Activated naive CD8-positive, alpha-beta T cell (primary cell): ENCODE measurements at regions not wholly inside any gene's neighbourhood (a gene's known extent, or its start where the extent isn't known, plus 50 kb on each side); places are given as distances from the start of the nearest gene placed in this dataset.

ENCODE experiments used
- H3K27ac Mint-ChIP-seq: one replicate; pipeline ENCODE4 v1.8.0; 2021; ENCODE audit warnings: mixed read lengths
- H3K27me3 Mint-ChIP-seq: one replicate; pipeline ENCODE4 v1.8.0; 2021; ENCODE audit warnings: mixed read lengths
- H3K36me3 Mint-ChIP-seq: one replicate; pipeline ENCODE4 v1.8.0; 2021; ENCODE audit warnings: mixed read lengths
- H3K4me1 Mint-ChIP-seq: one replicate; pipeline ENCODE4 v1.8.0; 2021; ENCODE audit warnings: low read depth, mixed read lengths
- H3K4me3 Mint-ChIP-seq: one replicate; pipeline ENCODE4 v1.8.0; 2021; ENCODE audit warnings: mild to moderate bottlenecking, mixed read lengths
- H3K9me3 Mint-ChIP-seq: one replicate; pipeline ENCODE4 v1.8.0; 2021; ENCODE audit warnings: low read depth, mixed read lengths

DNA sequence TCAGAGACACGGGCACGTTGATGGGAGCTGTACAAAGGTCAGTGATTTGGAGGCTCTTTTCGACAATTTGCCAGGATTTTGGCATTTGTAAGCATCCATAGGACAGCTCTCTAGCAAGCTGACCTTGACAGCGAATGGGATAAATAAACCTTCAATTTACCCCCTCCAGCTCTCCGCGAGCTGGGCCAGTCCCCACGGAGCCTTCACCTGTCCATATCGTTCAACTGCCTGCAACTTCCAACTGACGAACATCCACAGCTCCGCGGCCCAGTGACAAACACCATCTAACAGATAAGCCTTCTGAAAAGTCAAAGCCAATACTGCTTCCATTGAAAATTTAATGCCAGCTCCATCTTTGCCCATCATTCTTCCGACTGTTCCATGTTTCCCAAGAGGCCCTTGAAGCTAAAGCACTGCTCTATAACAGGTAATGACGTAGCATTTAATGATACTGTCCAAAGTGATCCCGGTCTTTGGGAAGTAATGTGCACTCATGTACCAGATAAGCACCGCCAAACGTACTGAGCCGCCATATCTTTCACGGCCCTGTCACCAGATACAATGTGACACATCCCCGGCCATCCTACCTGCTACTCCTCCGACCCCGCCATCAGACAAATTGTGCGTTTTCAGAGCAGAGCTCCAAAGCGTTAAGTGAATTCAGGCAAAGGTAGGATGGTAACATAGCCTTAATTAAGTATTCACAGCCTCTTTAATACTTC, 365.3 kb upstream of the ZNF507 start:
- no peaks in the 10 kb centered on the region for H3K27me3 Mint-ChIP-seq
- H3K4me3 Mint-ChIP-seq, result no peak overlapping the region
- no peaks in the 10 kb centered on the region for H3K9me3 Mint-ChIP-seq
- H3K4me1 Mint-ChIP-seq, result no peaks in the 10 kb centered on the region
- no peaks in the 10 kb centered on the region for H3K36me3 Mint-ChIP-seq
- H3K27ac Mint-ChIP-seq, result no peak overlapping the region

- Mint-ChIP-seq H3K9me3 (no peaks in the 10 kb centered on the region), H3K4me3 (no peak overlapping the region), H3K27ac (no peak overlapping the region), H3K4me1 (no peaks in the 10 kb centered on the region), H3K27me3 (no peaks in the 10 kb centered on the region), H3K36me3 (no peaks in the 10 kb centered on the region)
Measured at GRCh38 chr19:31980796-31981195, 364.6 kb upstream of the ZNF507 start.

- no peaks in the 10 kb centered on the region for H3K4me1 Mint-ChIP-seq
- H3K27ac Mint-ChIP-seq, result no peak overlapping the region
- H3K4me3 Mint-ChIP-seq, result no peak overlapping the region
- H3K36me3 Mint-ChIP-seq, result no peaks in the 10 kb centered on the region
- no peaks in the 10 kb centered on the region for H3K27me3 Mint-ChIP-seq
- no peaks in the 10 kb centered on the region for H3K9me3 Mint-ChIP-seq
Measured at GRCh38 chr19:31981545-31981944, 363.9 kb upstream of the ZNF507 start.

DNA sequence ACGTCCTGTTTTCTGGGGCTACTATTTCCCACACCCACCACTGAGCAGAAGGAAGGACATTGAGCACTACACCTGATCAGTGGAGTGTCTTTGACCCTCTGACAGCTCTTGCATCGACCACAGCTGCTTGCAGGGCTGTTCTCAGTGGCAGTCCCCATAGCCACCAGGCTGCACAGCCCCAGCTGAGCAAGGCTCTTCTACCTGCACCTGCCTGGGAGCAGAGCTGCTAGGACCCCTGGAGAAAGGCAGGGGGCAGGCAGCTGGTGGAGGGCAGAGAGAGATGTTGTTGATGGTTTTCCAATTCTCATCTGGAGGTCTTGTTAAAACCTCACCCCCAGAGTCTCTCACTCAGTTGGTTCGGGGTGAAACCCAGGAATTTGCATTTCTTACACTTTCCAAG, 361.8 kb upstream of the ZNF507 start:
- Mint-ChIP-seq H3K4me3 (no peak overlapping the region), H3K36me3 (no peaks in the 10 kb centered on the region), H3K27me3 (peaks cover 2% of the 10 kb centered on the region), H3K27ac (no peak overlapping the region), H3K9me3 (no peaks in the 10 kb centered on the region), H3K4me1 (no peaks in the 10 kb centered on the region)

DNA sequence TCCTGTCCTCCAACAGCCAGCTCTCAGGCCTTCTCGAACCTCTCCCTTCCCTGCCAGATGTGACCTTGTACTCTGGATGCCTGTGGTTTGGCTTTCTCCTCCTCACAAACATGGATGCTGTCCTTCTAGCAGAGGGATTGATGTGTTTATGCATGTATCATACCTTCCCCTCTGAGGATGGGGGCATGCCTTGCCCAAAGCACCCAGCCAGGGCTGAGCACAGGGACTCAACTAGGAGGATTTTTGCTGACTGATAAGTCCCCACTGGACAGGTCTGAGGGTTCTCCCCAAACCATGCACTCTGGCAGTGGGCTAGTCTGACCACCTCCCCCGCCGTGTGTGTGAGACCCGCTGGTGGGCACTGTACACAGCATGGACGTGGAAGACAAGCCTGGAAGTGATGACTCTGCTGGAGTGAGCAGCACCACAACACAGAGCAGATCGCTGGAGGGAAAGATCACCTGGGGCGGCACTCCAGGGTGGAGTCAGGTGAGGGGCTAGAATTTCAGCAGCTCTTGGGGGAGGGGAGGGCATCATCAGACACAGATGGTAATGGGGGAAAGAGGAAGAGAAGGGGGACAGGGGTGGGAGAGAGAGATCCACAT, 360.3 kb upstream of the ZNF507 start:
- no peaks in the 10 kb centered on the region for H3K9me3 Mint-ChIP-seq
- peaks cover 2% of the 10 kb centered on the region for H3K27me3 Mint-ChIP-seq

GRCh38 chr19:31986951-31987350, 358.5 kb upstream of the ZNF507 start:
- no peaks in the 10 kb centered on the region for H3K36me3 Mint-ChIP-seq
- H3K27ac Mint-ChIP-seq, result no peak overlapping the region
- no peak overlapping the region for H3K4me3 Mint-ChIP-seq
- no peaks in the 10 kb centered on the region for H3K9me3 Mint-ChIP-seq
- H3K4me1 Mint-ChIP-seq, result no peaks in the 10 kb centered on the region
- H3K27me3 Mint-ChIP-seq, result peaks cover 2% of the 10 kb centered on the region

More for the DNA sequence above, 360.3 kb upstream of the ZNF507 start:
- H3K4me1 Mint-ChIP-seq, result no peaks in the 10 kb centered on the region
- H3K36me3 Mint-ChIP-seq, result no peaks in the 10 kb centered on the region
- no peak overlapping the region for H3K4me3 Mint-ChIP-seq
- no peak overlapping the region for H3K27ac Mint-ChIP-seq

DNA sequence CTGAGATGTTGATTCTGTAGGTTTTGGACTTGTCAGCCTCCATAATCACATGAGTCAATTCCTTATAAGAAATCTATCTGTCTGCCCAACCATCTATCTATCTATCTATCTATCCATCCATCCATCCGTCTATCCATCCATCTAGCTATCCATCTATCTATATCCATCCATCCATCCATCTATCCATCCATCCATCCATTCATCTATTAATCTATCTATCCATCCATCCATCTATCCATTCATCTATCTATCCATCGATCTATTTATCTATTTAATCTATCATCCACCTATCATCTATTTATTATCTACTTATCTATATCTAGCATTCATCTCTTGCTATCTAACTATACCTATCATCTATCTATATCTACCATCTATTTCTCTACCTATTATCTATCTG, 357.2 kb upstream of the ZNF507 start:
- peaks cover 2% of the 10 kb centered on the region for H3K27me3 Mint-ChIP-seq
- H3K4me3 Mint-ChIP-seq, result no peak overlapping the region
- no peaks in the 10 kb centered on the region for H3K36me3 Mint-ChIP-seq
- H3K27ac Mint-ChIP-seq, result no peak overlapping the region
- H3K9me3 Mint-ChIP-seq, result no peaks in the 10 kb centered on the region
- no peaks in the 10 kb centered on the region for H3K4me1 Mint-ChIP-seq

- Mint-ChIP-seq H3K36me3 (no peaks in the 10 kb centered on the region), H3K9me3 (no peaks in the 10 kb centered on the region), H3K27me3 (no peaks in the 10 kb centered on the region), H3K27ac (no peak overlapping the region), H3K4me3 (no peak overlapping the region), H3K4me1 (no peaks in the 10 kb centered on the region)
Measured at GRCh38 chr19:31991984-31992655, 353.3 kb upstream of the ZNF507 start.

DNA sequence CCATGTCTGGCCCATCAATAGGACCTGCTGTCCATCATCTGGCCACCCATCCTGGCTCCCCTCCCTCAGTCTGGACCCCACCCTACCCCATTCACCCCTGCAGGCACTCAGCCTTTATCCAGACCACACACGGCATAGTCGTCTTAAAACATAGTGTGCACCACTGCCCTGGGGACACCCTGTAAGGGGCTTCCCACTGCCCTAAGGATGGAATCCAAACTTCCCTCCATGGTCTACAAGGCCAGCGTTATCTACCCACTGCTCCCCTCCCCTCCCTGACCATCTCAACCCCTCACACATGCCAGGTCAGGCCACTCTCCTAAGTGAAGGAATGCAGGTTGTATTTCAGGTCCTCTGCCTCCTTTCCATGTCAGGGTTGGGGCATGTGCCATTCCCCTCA, 352.7 kb upstream of the ZNF507 start:
- no peaks in the 10 kb centered on the region for H3K4me1 Mint-ChIP-seq
- H3K27me3 Mint-ChIP-seq, result no peaks in the 10 kb centered on the region
- H3K36me3 Mint-ChIP-seq, result no peaks in the 10 kb centered on the region
- H3K9me3 Mint-ChIP-seq, result no peaks in the 10 kb centered on the region
- H3K27ac Mint-ChIP-seq, result no peak overlapping the region
- no peak overlapping the region for H3K4me3 Mint-ChIP-seq

GRCh38 chr19:31995546-31995945, 349.9 kb upstream of the ZNF507 start:
- H3K36me3 Mint-ChIP-seq, result no peaks in the 10 kb centered on the region
- no peaks in the 10 kb centered on the region for H3K9me3 Mint-ChIP-seq
- H3K4me1 Mint-ChIP-seq, result no peaks in the 10 kb centered on the region
- no peak overlapping the region for H3K4me3 Mint-ChIP-seq
- no peak overlapping the region for H3K27ac Mint-ChIP-seq
- H3K27me3 Mint-ChIP-seq, result no peaks in the 10 kb centered on the region

- Mint-ChIP-seq H3K36me3 (no peaks in the 10 kb centered on the region), H3K4me1 (no peaks in the 10 kb centered on the region), H3K27ac (no peak overlapping the region), H3K4me3 (no peak overlapping the region), H3K9me3 (no peaks in the 10 kb centered on the region), H3K27me3 (no peaks in the 10 kb centered on the region)
Measured at GRCh38 chr19:32010071-32010470, 335.3 kb upstream of the ZNF507 start.

GRCh38 chr19:32012206-32012605, 333.2 kb upstream of the ZNF507 start:
- Mint-ChIP-seq H3K4me3 (no peak overlapping the region), H3K4me1 (no peaks in the 10 kb centered on the region), H3K9me3 (no peaks in the 10 kb centered on the region), H3K36me3 (no peaks in the 10 kb centered on the region), H3K27ac (no peak overlapping the region), H3K27me3 (no peaks in the 10 kb centered on the region)

DNA sequence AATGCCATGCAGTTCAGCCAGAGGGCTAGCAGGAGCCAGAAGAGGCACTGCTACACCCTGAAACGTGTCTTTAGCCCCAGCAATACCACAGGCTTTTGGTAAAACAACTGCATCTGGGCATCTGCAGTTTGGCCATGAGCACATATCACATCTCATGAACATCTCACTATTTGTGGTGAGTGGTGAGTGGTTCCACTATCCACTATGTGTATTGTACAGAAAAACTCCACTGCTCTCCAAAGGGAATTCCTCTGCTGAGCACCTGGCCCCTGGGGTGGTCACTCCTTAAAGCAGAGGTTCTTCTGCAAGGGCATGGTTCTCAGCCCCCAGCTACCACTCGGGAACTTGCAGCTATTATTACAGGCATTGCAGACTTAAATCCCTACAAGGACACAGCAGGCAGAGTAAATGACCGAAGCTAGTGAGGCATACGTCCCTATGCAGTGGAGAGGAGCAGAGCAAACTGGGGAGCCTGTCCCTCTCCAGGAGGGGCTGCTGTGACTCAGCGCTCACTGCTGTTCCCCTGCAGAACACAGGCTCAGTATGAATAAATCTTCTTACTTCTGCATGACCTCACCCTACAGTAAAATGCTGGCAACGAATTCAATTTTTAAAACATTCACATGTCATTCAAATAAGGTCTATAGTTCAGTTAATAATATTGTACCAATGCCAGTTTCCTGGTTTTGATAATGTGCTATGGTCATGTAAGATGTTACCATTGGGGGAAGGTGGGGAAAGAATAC, 332.4 kb upstream of the ZNF507 start:
- Mint-ChIP-seq H3K9me3 (no peaks in the 10 kb centered on the region), H3K27ac (no peak overlapping the region), H3K4me1 (no peaks in the 10 kb centered on the region), H3K4me3 (no peak overlapping the region), H3K27me3 (no peaks in the 10 kb centered on the region), H3K36me3 (no peaks in the 10 kb centered on the region)

GRCh38 chr19:32017176-32017953, 328.0 kb upstream of the ZNF507 start:
- H3K27ac Mint-ChIP-seq, result no peak overlapping the region
- no peak overlapping the region for H3K4me3 Mint-ChIP-seq
- H3K4me1 Mint-ChIP-seq, result no peaks in the 10 kb centered on the region
- no peaks in the 10 kb centered on the region for H3K9me3 Mint-ChIP-seq
- H3K36me3 Mint-ChIP-seq, result no peaks in the 10 kb centered on the region
- H3K27me3 Mint-ChIP-seq, result peaks cover 2% of the 10 kb centered on the region
